ENCODE measurements at regions not wholly inside any gene's neighbourhood (a gene's known extent, or its start where the extent isn't known, plus 50 kb on each side); places are given as distances from the start of the nearest gene placed in this dataset.

- Histone ChIP-seq H3K27me3 (replicated peaks; ENCODE audit: control insufficient read depth, insufficient read depth, low read length) (no peaks in the 10 kb centered on the region), H3K4me3 (ENCODE audit: low read depth, low read length) (no peak overlapping the region), H3K36me3 (ENCODE audit: control insufficient read depth, insufficient read depth, low read length) (no peaks in the 10 kb centered on the region), H3K4me1 (no peaks in the 10 kb centered on the region), H3K9me3 (no peaks in the 10 kb centered on the region)
- H3K4me3 Mint-ChIP-seq (ENCODE audit: unreplicated experiment), result no peak overlapping the region
- no peaks in the 10 kb centered on the region for H3K36me3 Mint-ChIP-seq (ENCODE audit: insufficient read depth, unreplicated experiment)
- no peak for TF ChIP-seq CTCF (IDR thresholded peaks at IDR 0.05; ENCODE audit: insufficient read depth in 1 of 2, low read depth in 1 of 2, low read length in 1 of 2, severe bottlenecking in 1 of 2, unreplicated experiment in 1 of 2)
- DNase-seq, result no peak
- no TSS peak for BruUV-seq (replicated peaks)
- CTCF ChIA-PET, result no interaction called here
- H3K4me1 Mint-ChIP-seq (ENCODE audit: low read depth, unreplicated experiment), result no peaks in the 10 kb centered on the region
- intact Hi-C loops (cut with micrococcal nuclease; ENCODE audit: unreplicated experiment), result no loop called here
- H3K9me3 Mint-ChIP-seq (ENCODE audit: unreplicated experiment), result peaks cover 10% of the 10 kb centered on the region
- no peak overlapping the region for H3K27ac Mint-ChIP-seq (ENCODE audit: unreplicated experiment)
- POLR2A ChIA-PET, result no interaction called here
- peaks cover 3% of the 10 kb centered on the region for H3K27me3 Mint-ChIP-seq (ENCODE audit: insufficient read depth, unreplicated experiment)
Observed at GRCh38 chr2:67516899-67517530, 119.9 kb downstream of the ETAA1 start.

- intact Hi-C loops (cut with micrococcal nuclease; ENCODE audit: unreplicated experiment), result no loop called here
- H3K36me3 Mint-ChIP-seq (ENCODE audit: insufficient read depth, unreplicated experiment), result no peaks in the 10 kb centered on the region
- no peaks in the 10 kb centered on the region for H3K36me3 ChIP-seq (ENCODE audit: control insufficient read depth, insufficient read depth, low read length)
- peaks cover 12% of the 10 kb centered on the region for H3K27me3 Mint-ChIP-seq (ENCODE audit: insufficient read depth, unreplicated experiment)
- no peaks in the 10 kb centered on the region for H3K27me3 ChIP-seq (replicated peaks; ENCODE audit: control insufficient read depth, insufficient read depth, low read length)
- peaks cover 10% of the 10 kb centered on the region for H3K9me3 Mint-ChIP-seq (ENCODE audit: unreplicated experiment)
- POLR2A ChIA-PET, result no interaction called here
- H3K4me3 Mint-ChIP-seq (ENCODE audit: unreplicated experiment), result no peak overlapping the region
- no peak overlapping the region for H3K4me3 ChIP-seq (ENCODE audit: low read depth, low read length)
- CTCF ChIA-PET, result no interaction called here
- H3K4me1 Mint-ChIP-seq (ENCODE audit: low read depth, unreplicated experiment), result no peaks in the 10 kb centered on the region
- no peak for DNase-seq
- BruUV-seq (replicated peaks), result no TSS peak
- no peak for TF ChIP-seq CTCF (IDR thresholded peaks at IDR 0.05; ENCODE audit: insufficient read depth in 1 of 2, low read depth in 1 of 2, low read length in 1 of 2, severe bottlenecking in 1 of 2, unreplicated experiment in 1 of 2)
- H3K27ac Mint-ChIP-seq (ENCODE audit: unreplicated experiment), result no peak overlapping the region
- H3K9me3 ChIP-seq, result no peaks in the 10 kb centered on the region
- H3K4me1 ChIP-seq, result no peaks in the 10 kb centered on the region
Observed at GRCh38 chr2:67522148-67522547, 125.0 kb downstream of the ETAA1 start.

- intact Hi-C loops (cut with micrococcal nuclease; ENCODE audit: unreplicated experiment), result no loop called here
- POLR2A ChIA-PET, result no interaction called here
- no peaks in the 10 kb centered on the region for H3K36me3 ChIP-seq (ENCODE audit: control insufficient read depth, insufficient read depth, low read length)
- Mint-ChIP-seq H3K27me3 (ENCODE audit: insufficient read depth, unreplicated experiment) (peaks cover 12% of the 10 kb centered on the region), H3K27ac (ENCODE audit: unreplicated experiment) (no peak overlapping the region), H3K4me1 (ENCODE audit: low read depth, unreplicated experiment) (no peaks in the 10 kb centered on the region), H3K4me3 (ENCODE audit: unreplicated experiment) (no peak overlapping the region), H3K9me3 (ENCODE audit: unreplicated experiment) (no peaks in the 10 kb centered on the region), H3K36me3 (ENCODE audit: insufficient read depth, unreplicated experiment) (no peaks in the 10 kb centered on the region)
- no TSS peak for BruUV-seq (replicated peaks)
- CTCF ChIA-PET, result no interaction called here
- no peaks in the 10 kb centered on the region for H3K4me1 ChIP-seq
- no peak overlapping the region for H3K4me3 ChIP-seq (ENCODE audit: low read depth, low read length)
- H3K9me3 ChIP-seq, result no peaks in the 10 kb centered on the region
- no peak for DNase-seq
- no peak for TF ChIP-seq CTCF (IDR thresholded peaks at IDR 0.05; ENCODE audit: insufficient read depth in 1 of 2, low read depth in 1 of 2, low read length in 1 of 2, severe bottlenecking in 1 of 2, unreplicated experiment in 1 of 2)
- H3K27me3 ChIP-seq (replicated peaks; ENCODE audit: control insufficient read depth, insufficient read depth, low read length), result no peaks in the 10 kb centered on the region
Observed at GRCh38 chr2:67524213-67524612, 127.1 kb downstream of the ETAA1 start.
